H1 (cell line): ENCODE measurements at regions not wholly inside any gene's neighbourhood (a gene's known extent, or its start where the extent isn't known, plus 50 kb on each side); places are given as distances from the start of the nearest gene placed in this dataset.
"Not testable (repeated sequence)": the region's sequence is repeated elsewhere in the genome, so short reads cannot be mapped to it uniquely, and the experiment has no call there.

Experiments used
- CTCF ChIA-PET: fragments of 300-600 bp; sonication (Branson Sonifier 250); formaldehyde crosslinking; loops from one replicate; lab custom pipeline; 2021; ENCODE audit not compliant: partially characterized antibody; lab: Charles Lee
- POLR2A ChIA-PET: fragments of 300-600 bp; sonication (Branson Sonifier 250); formaldehyde crosslinking; loops from one replicate; lab custom pipeline; 2021; ENCODE audit warnings: inconsistent platforms; ENCODE audit not compliant: partially characterized antibody; lab: Charles Lee
- DNase-seq, 2 experiments: peaks; one replicate each; pipeline versions ENCODE4 v3.0.0 to v3.0.0-alpha.2; 2010 to 2022; ENCODE audit warnings: low spot score in 2 of 2, low read depth in 1 of 2, mixed read lengths in 1 of 2
- FAIRE-seq: peaks from 2 replicates; lab custom pipeline; 2011; peaks lifted over from hg19 to GRCh38; lab: Jason Lieb, UNC
- H2AFZ ChIP-seq: 2 replicates; pipeline ENCODE4 v1.8.1; 2012; ENCODE audit warnings: low read length, inconsistent platforms
- H2AK5ac ChIP-seq: 2 replicates; pipeline ENCODE4 v1.6.1; 2013; ENCODE audit warnings: low read depth, low read length
- H2BK120ac ChIP-seq: replicated peaks from 2 replicates; pipeline ENCODE3; 2013; ENCODE audit warnings: low read depth, low read length, inconsistent platforms
- H2BK12ac ChIP-seq: 2 replicates; pipeline ENCODE4 v1.6.1; 2013; ENCODE audit warnings: low read depth, low read length
- H2BK15ac ChIP-seq: 2 replicates; pipeline ENCODE4 v1.6.1; 2013; ENCODE audit warnings: low read length
- H2BK20ac ChIP-seq: 2 replicates; pipeline ENCODE4 v1.6.1; 2013; ENCODE audit warnings: low read length
- H2BK5ac ChIP-seq: 2 replicates; pipeline ENCODE4 v1.6.1; 2013; ENCODE audit warnings: low read depth, low read length
- H3K14ac ChIP-seq: 2 replicates; pipeline ENCODE4 v1.6.1; 2013; ENCODE audit warnings: inconsistent platforms; ENCODE audit not compliant: insufficient read length
- H3K18ac ChIP-seq: 2 replicates; pipeline ENCODE4 v1.6.1; 2013; ENCODE audit warnings: low read length; ENCODE audit errors: extremely low read depth
- H3K23ac ChIP-seq: 2 replicates; pipeline ENCODE4 v1.6.1; 2013; ENCODE audit warnings: inconsistent platforms; ENCODE audit not compliant: insufficient read length
- H3K23me2 ChIP-seq: 2 replicates; pipeline ENCODE4 v1.6.1; 2013; ENCODE audit warnings: low read depth, low read length
- H3K27ac ChIP-seq: 2 replicates; pipeline ENCODE4 v1.6.1; 2011; ENCODE audit warnings: low read depth, low read length, inconsistent platforms
- H3K27me3 ChIP-seq, 4 experiments: replicated peaks in 1 of 4; 1 replicate in 1 of 4; 2 replicates in 3 of 4; pipeline versions ENCODE4 v1.6.1 to v1.8.1; 2011 to 2013; ENCODE audit warnings: low read length in 3 of 4, mild to moderate bottlenecking in 3 of 4, inconsistent platforms in 2 of 4, mixed read lengths in 2 of 4, moderate library complexity in 1 of 4; ENCODE audit not compliant: control insufficient read depth in 3 of 4, insufficient read depth in 3 of 4; ENCODE audit errors: extremely low read depth in 1 of 4
- H3K36me3 ChIP-seq, 4 experiments: 2 replicates each; pipeline versions ENCODE4 v1.6.1 to v1.8.1; 2011 to 2013; ENCODE audit warnings: mild to moderate bottlenecking in 4 of 4, low read length in 3 of 4, moderate library complexity in 2 of 4, control low read depth in 1 of 4, inconsistent platforms in 1 of 4; ENCODE audit not compliant: insufficient read depth in 4 of 4, control insufficient read depth in 2 of 4
- H3K4ac ChIP-seq: replicated peaks from 2 replicates; pipeline ENCODE3; 2013; ENCODE audit warnings: low read length, low read depth, mixed read lengths, inconsistent platforms; ENCODE audit not compliant: insufficient read length
- H3K4me1 ChIP-seq, 4 experiments: replicated peaks in 1 of 4; 1 replicate in 1 of 4; 2 replicates in 3 of 4; pipeline versions ENCODE4 v1.6.1 to v1.8.1; 2011 to 2013; ENCODE audit warnings: low read length in 3 of 4, inconsistent platforms in 2 of 4, mixed read lengths in 1 of 4; ENCODE audit not compliant: insufficient read depth in 4 of 4, control insufficient read depth in 3 of 4
- H3K4me2 ChIP-seq, 2 experiments: 2 replicates each; pipeline versions ENCODE4 v1.6.1 to v1.8.1; 2011 to 2013; ENCODE audit warnings: low read depth in 2 of 2, low read length in 2 of 2, control low read depth in 1 of 2, inconsistent platforms in 1 of 2, mild to moderate bottlenecking in 1 of 2; ENCODE audit not compliant: insufficient read depth in 1 of 2
- H3K4me3 ChIP-seq, 4 experiments: fragments of 200-600, 300-600 bp in 1 of 4; sonication (generic), shearing (Covaris generic), sonication (Bioruptor Twin) in 1 of 4; 2 replicates each; pipeline versions ENCODE4 v1.5.1 to v1.8.1; 2011 to 2016; ENCODE audit warnings: low read length in 4 of 4, low read depth in 3 of 4, control low read depth in 2 of 4, inconsistent platforms in 2 of 4, mild to moderate bottlenecking in 2 of 4, mixed read lengths in 1 of 4, moderate library complexity in 1 of 4; ENCODE audit not compliant: insufficient read depth in 2 of 4; ENCODE audit errors: extremely low read depth in 1 of 4
- H3K56ac ChIP-seq: replicated peaks from 2 replicates; pipeline ENCODE3; 2013; ENCODE audit warnings: low read depth, mild to moderate bottlenecking, mixed read lengths, low read length, inconsistent platforms; ENCODE audit not compliant: insufficient read length
- H3K79me1 ChIP-seq: 2 replicates; pipeline ENCODE4 v1.6.1; 2013; ENCODE audit warnings: low read depth, low read length, control low read depth
- H3K79me2 ChIP-seq, 2 experiments: 2 replicates each; pipeline versions ENCODE4 v1.6.1 to v1.8.1; 2012 to 2013; ENCODE audit warnings: low read length in 2 of 2, mild to moderate bottlenecking in 2 of 2, inconsistent platforms in 1 of 2; ENCODE audit not compliant: insufficient read depth in 2 of 2, control insufficient read depth in 1 of 2
- H3K9ac ChIP-seq, 4 experiments: replicated peaks in 1 of 4; 1 replicate in 1 of 4; 2 replicates in 3 of 4; pipeline versions ENCODE4 v1.6.1 to v1.8.1; 2011 to 2013; ENCODE audit warnings: low read depth in 3 of 4, low read length in 3 of 4, control low read depth in 2 of 4, mild to moderate bottlenecking in 2 of 4, moderate library complexity in 2 of 4, inconsistent platforms in 1 of 4; ENCODE audit errors: extremely low read depth in 1 of 4
- H3K9me3 ChIP-seq, 2 experiments: 2 replicates each; pipeline versions ENCODE4 v1.6.1 to v1.8.1; 2012 to 2013; ENCODE audit warnings: mild to moderate bottlenecking in 2 of 2, moderate library complexity in 2 of 2, control low read depth in 1 of 2, inconsistent platforms in 1 of 2, low read depth in 1 of 2, low read length in 1 of 2, mixed read lengths in 1 of 2; ENCODE audit not compliant: insufficient read depth in 2 of 2
- H4K20me1 ChIP-seq, 2 experiments: replicated peaks in 1 of 2; 2 replicates each; pipeline versions ENCODE3 to v1.8.1; 2011 to 2013; ENCODE audit warnings: inconsistent platforms in 2 of 2, low read length in 2 of 2, mild to moderate bottlenecking in 1 of 2; ENCODE audit not compliant: insufficient read depth in 2 of 2, control insufficient read depth in 1 of 2
- H4K5ac ChIP-seq: 2 replicates; pipeline ENCODE4 v1.6.1; 2013; ENCODE audit warnings: low read length, low read depth, mixed read lengths, inconsistent platforms; ENCODE audit not compliant: insufficient read length
- H4K8ac ChIP-seq: 2 replicates; pipeline ENCODE4 v1.8.0; 2013; ENCODE audit warnings: mild to moderate bottlenecking, moderate library complexity, low read length, inconsistent platforms; ENCODE audit not compliant: insufficient read depth; ENCODE audit errors: extremely low read depth
- H4K91ac ChIP-seq: replicated peaks from 2 replicates; pipeline ENCODE3; 2013; ENCODE audit warnings: low read length, mixed read lengths, inconsistent platforms; ENCODE audit not compliant: insufficient read length
- BRCA1 ChIP-seq: IDR thresholded peaks from 2 replicates; pipeline ENCODE4 v1.6.1; 2012; ENCODE audit warnings: low read depth, low read length, improper control_type of control experiment
- RFX5 ChIP-seq: IDR thresholded peaks from 2 replicates; pipeline ENCODE4 v1.6.1; 2011; ENCODE audit warnings: low read depth, low read length, improper control_type of control experiment, borderline replicate concordance
- SIX5 ChIP-seq: IDR thresholded peaks from 2 replicates; pipeline ENCODE4 v1.6.1; 2011; ENCODE audit warnings: mild to moderate bottlenecking, low read depth, low read length
- WGBS, 2 experiments: shearing (Covaris generic) in 1 of 2; methylation state at CpG; one replicate each; pipeline versions ENCODE4 v1.1.6 to v1.1.7; 2013 to 2015; ENCODE audit warnings: low lambda C conversion rate in 2 of 2, mixed read lengths in 2 of 2, inconsistent platforms in 1 of 2, low coverage in 1 of 2, missing lambda C conversion rate in 1 of 2; ENCODE audit not compliant: insufficient replicate concordance in 2 of 2, insufficient coverage in 1 of 2, insufficient read length in 1 of 2; ENCODE audit errors: extremely low coverage in 1 of 2, missing lambda C conversion rate in 1 of 2; 5-methylcytosine and 5-hydroxymethylcytosine counted together

- H2AFZ ChIP-seq, result no peak overlapping the region
- no peak overlapping the region for H2BK120ac ChIP-seq
- DNase-seq (no peak), FAIRE-seq (no peak)
- H2AK5ac ChIP-seq, result no peak overlapping the region
- WGBS, 2 experiments, result 87% methylated on average over 14 of the region's 20 CpGs; no CpG with 5 or more reads in 1 of the 2 experiments
- no peak overlapping the region; the same call in 1 of the 2 replicates for H4K8ac ChIP-seq
- H3K23me2 ChIP-seq, result 0 out of 2 replicates have a peak, but pooled peaks cover 2% of the 10 kb centered on the region
- H2BK15ac ChIP-seq, result no peak overlapping the region
- no peak overlapping the region for H4K91ac ChIP-seq
- CTCF ChIA-PET, result no interaction called here
- no peak overlapping the region for H2BK5ac ChIP-seq
- H3K4me1 ChIP-seq, result no peaks in the 10 kb centered on the region
- no peak overlapping the region for H2BK20ac ChIP-seq
- H3K14ac ChIP-seq, result no peak overlapping the region
- H3K4ac ChIP-seq, result no peak overlapping the region
- no peaks in the 10 kb centered on the region for H3K27me3 ChIP-seq
- H3K4me3 ChIP-seq, result no peak overlapping the region
- no peak overlapping the region for H3K4me2 ChIP-seq
- H2BK12ac ChIP-seq, result no peak overlapping the region
- no peak overlapping the region for H3K23ac ChIP-seq
- no peak overlapping the region for H3K9ac ChIP-seq
- no peaks in the 10 kb centered on the region for H3K79me1 ChIP-seq
- TF ChIP-seq SIX5 (no peak), BRCA1 (no peak), RFX5 (no peak)
- H4K20me1 ChIP-seq, result no peaks in the 10 kb centered on the region
- no peak overlapping the region for H3K27ac ChIP-seq
- no peaks in the 10 kb centered on the region for H3K79me2 ChIP-seq
- no peak overlapping the region for H4K5ac ChIP-seq
- H3K56ac ChIP-seq, result no peak overlapping the region
- H3K9me3 ChIP-seq, result peaks cover 46 to 68% of the 10 kb centered on the region in 2 experiments
- H3K18ac ChIP-seq, result no peak overlapping the region
- H3K36me3 ChIP-seq, result no peaks in the 10 kb centered on the region
- POLR2A ChIA-PET, result no interaction called here
These were observed 1932.2 kb upstream of the DEFB115 start for GRCh38 chr20:29325304-29325640.

DNA sequence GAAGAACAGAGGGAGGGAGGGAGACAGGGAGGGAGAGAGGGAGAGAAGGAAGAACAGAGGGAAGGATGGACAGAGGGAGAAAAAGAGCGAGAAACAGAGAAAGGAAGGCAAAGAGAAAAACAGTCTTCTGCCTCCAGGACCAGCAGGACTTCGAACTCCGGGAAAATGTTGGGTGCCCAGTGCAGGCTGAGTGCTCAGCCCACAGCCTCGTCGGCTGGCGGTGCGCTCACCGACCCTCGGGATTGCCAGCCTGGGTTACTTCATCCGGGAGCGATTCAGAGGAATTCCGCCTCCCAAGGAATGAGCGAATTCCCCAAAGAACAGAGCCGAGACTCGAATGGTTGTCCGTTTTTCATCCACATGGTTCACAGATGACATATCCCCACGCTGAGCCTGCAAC lies 1931.7 kb upstream of the DEFB115 start:
- H2BK12ac ChIP-seq, H2BK20ac ChIP-seq, H4K5ac ChIP-seq, H2BK5ac ChIP-seq, H3K18ac ChIP-seq, H3K9ac ChIP-seq, H3K4me2 ChIP-seq, H4K20me1 ChIP-seq, H2BK15ac ChIP-seq, H3K79me2 ChIP-seq, H3K4me1 ChIP-seq, POLR2A ChIA-PET, H3K27ac ChIP-seq, H3K27me3 ChIP-seq, H3K36me3 ChIP-seq, H2AK5ac ChIP-seq, H2AFZ ChIP-seq, H3K23ac ChIP-seq, H3K4me3 ChIP-seq, H4K91ac ChIP-seq, FAIRE-seq, H3K14ac ChIP-seq, DNase-seq, H3K4ac ChIP-seq, H4K8ac ChIP-seq, H3K79me1 ChIP-seq, H2BK120ac ChIP-seq, H3K23me2 ChIP-seq, CTCF ChIA-PET, H3K56ac ChIP-seq: not testable (repeated sequence)
- H3K9me3 ChIP-seq, result peaks cover 49 to 68% of the 10 kb centered on the region in 2 experiments
- 92% methylated on average over 12 of the region's 17 CpGs; no CpG with 5 or more reads in 1 of the 2 experiments for WGBS, 2 experiments
